NOMO-1 treated with DMSO at 0.1 percent for 48 hours (cell line): ENCODE measurements at regions not wholly inside any gene's neighbourhood (a gene's known extent, or its start where the extent isn't known, plus 50 kb on each side); places are given as distances from the start of the nearest gene placed in this dataset.
A peak's percentile ranks its signal among the peaks of the same experiment; 100 is the strongest.

Experiments used
- DNase-seq: peaks from one replicate; lab custom pipeline; 2025; ENCODE audit not compliant: unreplicated experiment; lab: John Stamatoyannopoulos, UW

- DNase-seq = no peak
Observed at GRCh38 chr6:92828788-92829187, 590.6 kb downstream of the EPHA7 start.

GRCh38 chr6:92827104-92827503 lies 592.3 kb downstream of the EPHA7 start:
- no peak for DNase-seq

- DNase-seq = no peak
Observed at GRCh38 chr6:92826633-92827032, 592.7 kb downstream of the EPHA7 start.

GRCh38 chr6:92822222-92822621 lies 597.1 kb downstream of the EPHA7 start:
- no peak for DNase-seq

- no peak for DNase-seq
Observed at GRCh38 chr6:92820601-92821000, 598.8 kb downstream of the EPHA7 start.

GRCh38 chr6:92810913-92811312 lies 608.4 kb downstream of the EPHA7 start:
- DNase-seq = peak; percentile 17

- no peak for DNase-seq
Observed at GRCh38 chr6:92806254-92806653, 613.1 kb downstream of the EPHA7 start.

- DNase-seq = no peak
Observed at GRCh38 chr6:92791403-92791802, 628.0 kb downstream of the EPHA7 start.

GRCh38 chr6:92790381-92790780 lies 629.0 kb downstream of the EPHA7 start:
- DNase-seq = no peak

GRCh38 chr6:92784235-92784634 lies 635.1 kb downstream of the EPHA7 start:
- no peak for DNase-seq

GRCh38 chr6:92779746-92780145 lies 639.6 kb downstream of the EPHA7 start:
- DNase-seq = no peak

- peak; percentile 57 for DNase-seq
Observed at GRCh38 chr6:92777146-92777740, 642.1 kb downstream of the EPHA7 start.

- no peak for DNase-seq
Observed at GRCh38 chr6:92770540-92770939, 648.8 kb downstream of the EPHA7 start.

- no peak for DNase-seq
Observed at GRCh38 chr6:92767101-92767500, 652.3 kb downstream of the EPHA7 start.

GRCh38 chr6:92763680-92764079 lies 655.7 kb downstream of the EPHA7 start:
- DNase-seq = no peak

- DNase-seq = no peak
Observed at GRCh38 chr6:92763274-92763584, 656.1 kb downstream of the EPHA7 start.

- DNase-seq = no peak
Observed at GRCh38 chr6:92762443-92763273, 656.7 kb downstream of the EPHA7 start.

- no peak for DNase-seq
Observed at GRCh38 chr6:92759178-92759577, 660.2 kb downstream of the EPHA7 start.

GRCh38 chr6:92757925-92758324 lies 661.4 kb downstream of the EPHA7 start:
- DNase-seq = no peak

GRCh38 chr6:92756912-92757311 lies 662.4 kb downstream of the EPHA7 start:
- no peak for DNase-seq

GRCh38 chr6:92753956-92754355 lies 665.4 kb downstream of the EPHA7 start:
- DNase-seq = no peak

GRCh38 chr6:92752114-92752513 lies 667.2 kb downstream of the EPHA7 start:
- DNase-seq = no peak

GRCh38 chr6:92748131-92748530 lies 671.2 kb downstream of the EPHA7 start:
- DNase-seq = no peak
